ENCODE measurements at regions not wholly inside any gene's neighbourhood (a gene's known extent, or its start where the extent isn't known, plus 50 kb on each side); places are given as distances from the start of the nearest gene placed in this dataset.

DNA sequence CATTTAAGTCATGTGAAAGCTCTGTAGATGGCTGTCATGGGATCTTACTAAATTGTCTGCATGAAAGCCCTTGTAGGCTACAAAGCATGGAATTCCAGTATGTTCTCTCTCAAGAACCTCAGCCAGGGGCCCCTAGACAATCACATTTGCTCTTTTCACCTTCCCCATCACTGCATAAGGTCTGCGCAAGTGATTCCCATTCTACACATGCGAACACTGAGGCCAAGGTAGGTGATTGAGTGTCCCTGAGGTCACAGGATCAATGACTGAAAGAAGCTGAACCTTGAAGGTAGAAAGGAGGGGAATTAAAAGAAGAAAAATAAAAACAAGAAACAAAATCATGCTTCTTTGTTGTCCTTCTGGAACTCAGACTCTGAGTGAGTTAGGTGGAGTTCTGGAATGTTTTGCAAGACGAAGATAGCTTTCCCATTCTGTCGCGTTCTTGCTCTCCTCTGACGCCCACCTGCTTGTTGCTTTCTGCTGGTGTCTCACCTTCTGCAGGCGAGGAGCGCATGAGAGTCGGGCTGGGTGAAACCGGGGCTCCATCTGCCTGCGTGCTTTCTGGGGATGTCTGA, 79.9 kb downstream of the SPRING1 start:
- no peak for TF ChIP-seq POLR2A (IDR thresholded peaks at IDR 0.05)
- TF ChIP-seq POLR2AphosphoS5 (IDR thresholded peaks at IDR 0.05), result no peak

Data from upper lobe of left lung (tissue), 4 donors.